D721Med (cell line): ENCODE measurements at regions not wholly inside any gene's neighbourhood (a gene's known extent, or its start where the extent isn't known, plus 50 kb on each side); places are given as distances from the start of the nearest gene placed in this dataset.

ENCODE experiments used
- DNase-seq: peaks from one replicate; pipeline ENCODE4 v3.0.0; 2011; ENCODE audit warnings: low spot score; ENCODE audit not compliant: insufficient read length
- FAIRE-seq: peaks from 2 replicates; lab custom pipeline; 2011; peaks lifted over from hg19 to GRCh38; lab: Jason Lieb, UNC
- CTCF ChIP-seq: IDR thresholded peaks from 2 replicates; pipeline ENCODE4 v1.5.1; 2012; ENCODE audit warnings: mild to moderate bottlenecking, control low read depth; ENCODE audit not compliant: insufficient read depth; ENCODE audit errors: missing control alignments

GRCh38 chr5:171630350-171631065, 155.1 kb upstream of the SMIM23 start:
- FAIRE-seq = no peak
- no peak for TF ChIP-seq CTCF
- DNase-seq = no peak

- no peak for TF ChIP-seq CTCF
- FAIRE-seq (no peak), DNase-seq (no peak)
These were observed 153.0 kb upstream of the SMIM23 start for GRCh38 chr5:171632616-171633015.

DNA sequence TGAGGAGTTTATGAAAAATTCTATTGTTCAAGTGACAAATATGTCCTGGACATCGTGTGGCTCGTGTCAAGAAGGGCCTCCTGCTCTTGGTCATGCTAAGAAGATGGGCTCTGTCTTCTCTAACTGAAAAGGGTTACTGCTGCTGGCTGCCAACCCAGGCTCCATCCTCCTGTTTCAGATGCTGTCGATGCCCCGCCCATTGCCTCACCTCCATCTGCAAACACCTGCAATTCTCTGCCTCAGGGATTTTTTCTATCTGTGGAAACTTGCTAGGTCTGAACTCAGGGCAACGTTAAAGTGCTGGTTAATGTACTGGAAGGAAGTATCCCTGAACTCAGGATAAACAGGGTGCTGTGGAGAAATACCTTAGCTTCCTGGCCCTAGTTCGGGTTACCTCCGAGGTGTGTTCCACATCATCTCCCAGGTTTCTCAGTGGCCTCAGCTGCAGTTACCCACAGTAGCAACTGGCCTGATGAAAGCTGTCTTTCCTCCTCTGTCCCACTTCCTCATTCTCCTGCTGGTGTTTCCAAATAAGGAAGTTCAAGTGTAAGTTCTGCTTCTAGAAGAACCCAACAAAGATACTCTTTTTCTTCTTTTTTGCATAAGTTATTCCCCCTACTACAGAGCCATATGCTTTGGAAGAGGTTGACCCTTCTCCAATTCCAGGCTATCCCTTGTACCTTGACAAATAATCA, 151.7 kb upstream of the SMIM23 start:
- no peak for TF ChIP-seq CTCF
- DNase-seq = no peak
- FAIRE-seq = no peak

- TF ChIP-seq CTCF = no peak
- FAIRE-seq (no peak), DNase-seq (no peak)
These were observed 151.1 kb upstream of the SMIM23 start for GRCh38 chr5:171634511-171634910.

GRCh38 chr5:171635028-171635427, 150.6 kb upstream of the SMIM23 start:
- no peak for TF ChIP-seq CTCF
- FAIRE-seq = no peak
- DNase-seq = no peak

DNA sequence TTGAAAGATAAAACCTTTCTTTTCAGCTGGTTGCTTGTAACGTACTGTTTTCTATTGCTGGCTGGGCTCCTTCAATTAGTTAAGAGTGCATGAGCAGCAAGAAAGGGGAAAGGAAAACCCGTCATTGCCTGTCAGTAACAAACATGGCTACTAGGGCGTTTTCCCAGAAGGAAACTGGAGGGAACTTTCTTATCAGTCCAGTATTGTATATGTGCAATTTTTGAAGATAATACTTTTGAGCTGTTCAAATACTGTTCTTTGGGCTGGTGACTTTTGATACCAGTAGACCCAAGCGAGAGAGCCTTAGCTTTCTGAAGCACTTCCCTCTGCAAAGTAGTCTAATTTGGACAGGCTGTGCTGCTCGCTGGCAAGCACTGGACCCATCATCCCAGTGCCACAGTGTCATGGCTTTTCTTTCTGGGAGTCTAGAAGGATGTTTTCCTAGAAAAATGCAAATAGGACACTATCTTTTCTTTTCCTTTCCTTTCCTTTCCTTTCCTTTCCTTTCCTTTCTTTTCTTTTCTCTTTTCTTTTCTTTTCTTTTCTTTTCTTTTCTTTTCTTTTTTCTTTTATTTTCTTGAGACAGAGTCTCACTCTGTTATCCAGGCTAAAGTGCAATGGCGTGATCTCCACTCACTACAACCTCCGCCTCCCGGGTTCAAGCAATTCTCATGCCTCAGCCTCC, 149.9 kb upstream of the SMIM23 start:
- FAIRE-seq = no peak

More for the DNA sequence above, 149.9 kb upstream of the SMIM23 start:
- no peak for DNase-seq
- no peak for TF ChIP-seq CTCF
